Left hindlimb (tissue), 1 donor: ENCODE measurements at regions not wholly inside any gene's neighbourhood (a gene's known extent, or its start where the extent isn't known, plus 50 kb on each side); places are given as distances from the start of the nearest gene placed in this dataset.
A peak's percentile ranks its signal among the peaks of the same experiment; 100 is the strongest.
"Not testable (repeated sequence)": the region's sequence is repeated elsewhere in the genome, so short reads cannot be mapped to it uniquely, and the experiment has no call there.

ENCODE experiments used
- DNase-seq: peaks from one replicate; pipeline ENCODE4 v3.0.0-alpha.2; 2018

- no peak for DNase-seq
Measured at GRCh38 chr2:235223011-235223410, 270.8 kb upstream of the AGAP1 start.

DNA sequence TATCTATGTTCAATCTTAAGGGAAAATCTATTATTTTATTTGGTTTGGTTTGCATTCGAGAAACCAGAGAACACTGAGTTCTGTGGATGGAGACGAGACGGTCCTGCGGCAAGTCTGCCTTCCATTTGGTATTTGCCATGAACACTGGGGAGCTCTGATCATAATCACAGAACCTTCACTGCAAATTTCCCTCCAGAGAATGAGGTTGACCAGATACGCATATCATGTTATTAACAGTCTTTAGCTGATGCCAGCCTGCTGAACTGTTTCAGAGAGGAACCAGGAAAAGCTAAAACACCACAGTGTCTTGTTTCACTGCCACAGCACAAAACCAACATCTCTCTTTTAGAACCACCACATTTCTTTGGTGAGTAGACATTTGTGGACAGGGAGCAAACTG is 269.4 kb upstream of the AGAP1 start:
- no peak for DNase-seq

DNA sequence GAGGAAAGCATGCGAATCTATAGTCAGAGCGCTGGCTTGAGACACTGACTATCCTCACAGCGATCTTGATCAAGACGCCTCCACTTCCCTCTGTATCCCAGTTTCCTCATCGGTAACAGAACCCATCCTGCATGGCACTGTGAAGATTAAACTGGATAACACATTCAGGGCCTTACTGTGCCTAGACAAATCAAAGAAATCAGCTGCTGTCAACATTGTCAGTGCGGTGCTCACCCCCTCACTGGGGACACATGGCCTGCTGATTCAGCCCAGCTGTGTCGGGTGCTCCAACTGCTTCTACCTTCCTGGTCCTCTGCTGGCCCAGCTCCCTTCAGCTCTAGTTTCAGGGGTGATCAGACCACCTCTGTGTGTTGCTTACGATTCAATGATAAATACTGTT is 268.6 kb upstream of the AGAP1 start:
- DNase-seq: no peak

- no peak for DNase-seq
Measured at GRCh38 chr2:235227590-235227989, 266.3 kb upstream of the AGAP1 start.

DNA sequence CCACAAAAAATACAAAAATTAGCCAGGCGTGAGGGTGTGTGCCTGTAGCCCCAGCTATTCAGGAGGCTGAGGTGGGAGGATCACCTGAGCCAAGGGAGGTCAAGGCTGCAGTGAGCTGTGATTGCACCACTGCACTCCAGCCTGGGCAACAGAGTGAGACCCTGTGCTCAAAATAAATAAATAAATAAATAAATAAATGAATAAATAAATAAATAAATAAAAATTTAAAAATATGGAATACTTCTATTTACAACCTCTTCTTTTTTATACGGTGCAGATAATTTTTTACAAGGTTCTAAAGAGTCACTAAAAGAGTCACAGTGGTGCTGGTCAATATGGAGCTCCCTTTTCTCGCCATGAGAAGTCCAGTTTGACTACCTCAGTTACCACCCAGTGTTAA is 265.4 kb upstream of the AGAP1 start:
- not testable (repeated sequence) for DNase-seq

GRCh38 chr2:235229236-235229635 is 264.6 kb upstream of the AGAP1 start:
- no peak for DNase-seq

- DNase-seq: no peak
Measured at GRCh38 chr2:235230821-235231601, 262.8 kb upstream of the AGAP1 start.

DNA sequence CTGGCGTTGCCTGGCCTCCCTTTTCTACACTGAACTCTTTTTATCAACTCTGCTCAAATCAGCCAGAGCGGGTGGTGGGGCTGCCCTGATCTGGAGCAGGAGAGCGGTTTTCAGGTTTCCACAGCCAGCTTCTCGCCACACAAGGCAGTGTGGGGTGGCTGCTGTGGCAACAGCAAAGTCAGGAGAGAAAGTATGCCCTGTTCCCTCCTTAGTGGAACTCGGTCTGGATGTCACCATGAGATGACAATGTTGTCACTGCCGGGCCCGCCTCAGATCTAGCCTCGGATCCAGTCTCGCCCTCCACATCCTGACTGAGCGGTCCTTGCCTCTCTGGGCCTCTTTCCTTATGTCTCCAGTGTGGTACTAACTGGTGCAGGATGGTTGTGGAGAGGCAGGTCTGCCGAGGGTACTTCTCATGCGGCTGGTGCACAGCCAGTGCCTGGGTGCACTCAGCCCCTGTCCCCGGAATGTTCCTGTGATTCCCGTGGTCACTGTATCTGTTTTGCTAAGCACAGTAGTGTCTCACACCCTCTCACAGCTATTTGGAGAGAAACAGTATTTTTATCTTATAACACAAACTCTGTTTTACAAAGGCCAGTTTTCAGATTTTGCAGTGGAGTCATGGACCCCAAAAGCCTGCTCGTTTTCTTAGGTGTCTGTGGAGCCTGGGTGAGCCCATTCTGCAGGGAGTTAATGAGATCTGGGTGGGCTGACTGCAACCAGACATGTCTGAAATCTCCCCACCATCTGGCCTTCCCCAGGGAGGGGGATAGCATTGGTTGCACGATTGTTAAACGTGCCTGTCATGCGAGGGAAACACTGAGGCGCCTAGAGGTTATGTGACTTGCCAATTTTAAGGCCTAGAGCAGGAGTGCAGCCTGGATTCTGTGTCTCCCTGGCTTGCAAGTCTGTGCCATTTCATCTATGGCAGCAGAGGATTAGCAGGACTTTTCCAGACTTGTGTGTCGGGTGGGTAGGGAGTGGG is 261.1 kb upstream of the AGAP1 start:
- DNase-seq: no peak

DNA sequence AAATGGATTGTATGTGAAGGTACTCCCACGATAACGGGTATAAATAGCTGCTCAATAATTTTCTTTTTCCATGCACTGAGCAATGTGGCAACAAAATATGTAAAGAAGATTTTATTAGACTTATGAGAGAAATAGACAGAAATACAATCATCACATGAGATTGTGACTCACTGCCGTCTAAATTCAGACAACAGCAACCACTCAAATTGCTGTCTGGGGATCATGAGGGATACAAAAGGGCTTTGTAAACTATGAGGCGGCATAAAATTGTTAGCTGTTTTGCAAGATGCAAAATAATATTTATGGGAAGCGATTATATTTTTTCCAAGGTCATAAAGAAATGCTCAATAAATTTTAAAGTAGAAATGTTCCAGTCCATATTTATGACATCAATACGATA is 259.1 kb upstream of the AGAP1 start:
- DNase-seq: no peak

GRCh38 chr2:235235977-235236767 is 257.7 kb upstream of the AGAP1 start:
- DNase-seq: no peak

- peak; percentile 74 for DNase-seq
Measured at GRCh38 chr2:235238537-235238936, 255.3 kb upstream of the AGAP1 start.

GRCh38 chr2:235240574-235240973 is 253.3 kb upstream of the AGAP1 start:
- no peak for DNase-seq

- DNase-seq: peak; percentile 56
Measured at GRCh38 chr2:235244255-235245220, 249.3 kb upstream of the AGAP1 start.

DNA sequence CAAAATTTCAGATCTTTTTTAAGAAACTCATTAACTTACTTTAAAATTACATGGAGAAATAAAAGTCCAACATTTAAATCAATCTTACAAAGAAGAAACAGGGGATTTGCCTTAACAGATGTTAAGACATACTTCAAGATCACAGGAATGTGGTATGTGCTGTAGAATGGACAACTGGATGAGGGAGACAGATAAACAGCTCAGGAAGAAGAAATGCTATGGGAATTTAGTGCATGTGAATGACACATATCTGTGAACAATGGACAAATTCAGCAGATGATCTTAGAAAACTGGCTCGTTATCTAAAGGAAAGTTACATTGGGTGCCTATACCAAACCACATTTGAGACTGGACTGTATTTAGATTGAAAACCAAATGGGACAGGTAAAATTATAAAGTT is 246.8 kb upstream of the AGAP1 start:
- no peak for DNase-seq

DNA sequence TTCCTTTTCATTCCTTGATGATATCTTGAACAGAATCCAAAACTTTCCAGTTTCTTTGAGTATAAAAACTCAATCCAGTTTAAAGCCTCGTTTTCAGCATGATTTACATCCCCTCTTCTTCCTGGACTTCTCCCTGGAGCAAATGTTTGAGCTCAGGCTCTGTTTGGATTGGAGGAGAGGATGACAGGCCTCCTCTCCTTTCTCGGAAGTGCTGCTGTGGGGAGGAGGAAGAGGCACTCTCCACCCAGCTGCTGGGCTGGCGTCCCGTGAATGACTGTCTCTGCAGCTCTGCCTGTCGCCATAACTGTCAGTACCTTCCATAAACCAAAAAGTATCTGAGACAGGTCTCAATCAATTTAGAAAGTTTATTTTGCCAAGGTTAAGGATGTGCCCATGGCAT is 238.2 kb upstream of the AGAP1 start:
- no peak for DNase-seq

GRCh38 chr2:235257590-235257989 is 236.3 kb upstream of the AGAP1 start:
- no peak for DNase-seq

- DNase-seq: no peak
Measured at GRCh38 chr2:235262750-235263149, 231.1 kb upstream of the AGAP1 start.

DNA sequence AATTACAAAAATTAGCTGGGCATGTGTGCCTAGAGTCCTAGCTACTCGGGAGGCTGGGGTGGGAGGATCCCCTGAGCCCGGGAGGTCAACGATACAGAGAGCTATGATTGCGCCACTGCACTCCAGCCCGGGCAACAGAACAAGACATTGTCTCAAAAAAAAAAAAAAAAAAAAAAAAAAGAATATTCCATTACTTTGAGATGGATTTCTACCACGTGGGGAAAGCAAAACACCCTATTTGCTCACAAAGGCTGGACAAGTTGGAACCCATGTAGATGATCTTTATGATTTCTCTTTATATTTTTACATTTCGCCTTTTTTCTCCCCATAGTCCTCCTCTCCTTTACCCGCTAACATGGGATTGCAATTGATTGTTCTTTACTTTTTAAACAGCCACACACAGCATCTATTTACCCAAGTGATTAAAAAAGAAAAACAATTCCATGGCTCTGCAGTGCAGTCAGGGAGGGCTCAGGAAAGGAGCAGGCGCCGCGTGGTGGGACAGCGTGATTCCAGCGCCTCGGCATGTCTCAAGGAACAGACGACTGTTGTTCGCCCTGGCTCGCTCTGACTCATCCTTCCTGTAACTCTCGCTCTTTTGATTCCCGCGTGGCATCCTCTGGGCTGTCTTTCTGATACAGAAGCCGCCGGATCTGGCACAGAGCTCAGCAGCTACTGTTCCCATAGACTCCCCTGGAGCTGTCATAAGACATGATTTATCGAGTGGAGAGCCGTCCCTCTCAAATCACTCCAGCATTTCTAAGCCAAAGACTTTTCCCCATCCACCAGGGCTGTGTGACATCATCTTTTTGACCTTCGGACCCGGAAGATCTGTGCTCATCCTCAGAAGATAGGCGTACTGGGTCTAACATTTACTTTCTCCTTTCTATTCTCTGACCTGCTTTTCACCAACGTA is 230.4 kb upstream of the AGAP1 start:
- DNase-seq: peak; percentile 82

- no peak for DNase-seq
Measured at GRCh38 chr2:235264121-235264493, 229.7 kb upstream of the AGAP1 start.

- DNase-seq: no peak
Measured at GRCh38 chr2:235264512-235264911, 229.3 kb upstream of the AGAP1 start.
